MM.1S (cell line): ENCODE measurements at regions not wholly inside any gene's neighbourhood (a gene's known extent, or its start where the extent isn't known, plus 50 kb on each side); places are given as distances from the start of the nearest gene placed in this dataset.

Source experiments
- DNase-seq: peaks from one replicate; pipeline ENCODE4 v3.0.0-alpha.2; 2015
- H2AFZ ChIP-seq: fragments of 300-600 bp; sonication (generic); 2 replicates; pipeline ENCODE4 v1.6.0; 2016; ENCODE audit warnings: antibody characterized with exemption, low read length
- H3F3A ChIP-seq: fragments of 300-600 bp; sonication (generic); 2 replicates; pipeline ENCODE4 v1.6.1; 2016; ENCODE audit warnings: mild to moderate bottlenecking, antibody characterized with exemption, low read length, moderate library complexity, mixed read lengths; ENCODE audit not compliant: insufficient read depth
- H3K27ac ChIP-seq: fragments of 300-600 bp; sonication (generic); 2 replicates; pipeline ENCODE4 v1.5.1; 2016; ENCODE audit warnings: mild to moderate bottlenecking, low read length
- H3K27me3 ChIP-seq: fragments of 300-600 bp; sonication (generic); replicated peaks from 2 replicates; pipeline ENCODE4 v1.6.0; 2016; ENCODE audit warnings: low read length; ENCODE audit not compliant: insufficient read depth
- H3K36me3 ChIP-seq: fragments of 300-600 bp; sonication (generic); replicated peaks from 2 replicates; pipeline ENCODE4 v1.6.1; 2016; ENCODE audit warnings: mild to moderate bottlenecking, low read length, mixed read lengths; ENCODE audit not compliant: insufficient read depth
- H3K4me1 ChIP-seq: fragments of 300-600 bp; sonication (generic); 2 replicates; pipeline ENCODE4 v1.6.1; 2016; ENCODE audit warnings: low read length, mixed read lengths
- H3K4me2 ChIP-seq: fragments of 300-600 bp; sonication (generic); 2 replicates; pipeline ENCODE4 v1.6.0; 2016; ENCODE audit warnings: low read depth, low read length
- H3K4me3 ChIP-seq: fragments of 300-600 bp; sonication (generic); 2 replicates; pipeline ENCODE4 v1.5.1; 2016; ENCODE audit warnings: low read length, mixed read lengths
- H3K79me2 ChIP-seq: fragments of 300-600 bp; sonication (generic); 2 replicates; pipeline ENCODE4 v1.6.1; 2016; ENCODE audit warnings: mixed run types, low read length, mixed read lengths
- H3K9ac ChIP-seq: fragments of 300-600 bp; sonication (generic); 2 replicates; pipeline ENCODE4 v1.6.1; 2016; ENCODE audit warnings: low read length, mixed read lengths
- H3K9me2 ChIP-seq: fragments of 300-600 bp; sonication (generic); replicated peaks from 2 replicates; pipeline ENCODE4 v1.6.1; 2016; ENCODE audit warnings: mild to moderate bottlenecking, low read length, mixed read lengths; ENCODE audit not compliant: insufficient read depth
- H3K9me3 ChIP-seq: fragments of 300-600 bp; sonication (generic); replicated peaks from 2 replicates; pipeline ENCODE4 v1.6.1; 2016; ENCODE audit warnings: mild to moderate bottlenecking, low read length, mixed read lengths; ENCODE audit not compliant: insufficient read depth
- H4K20me1 ChIP-seq: fragments of 300-600 bp; sonication (generic); 2 replicates; pipeline ENCODE4 v1.6.1; 2016; ENCODE audit warnings: mild to moderate bottlenecking, low read length, moderate library complexity, mixed read lengths; ENCODE audit not compliant: insufficient read depth
- CTCF ChIP-seq: fragments of 300-600 bp; sonication (generic); IDR thresholded peaks from 2 replicates; pipeline ENCODE4 v1.5.1; 2016; ENCODE audit warnings: antibody characterized with exemption, low read length, mixed read lengths
- EZH2 ChIP-seq: fragments of 300-600 bp; sonication (generic); optimal IDR thresholded peaks from 2 replicates; pipeline ENCODE3; 2017; ENCODE audit warnings: low read depth, mild to moderate bottlenecking, antibody characterized with exemption, low read length, mixed read lengths
- EZH2phosphoT487 ChIP-seq: fragments of 300-600 bp; sonication (generic); IDR thresholded peaks from 2 replicates; pipeline ENCODE4 v1.6.1; 2018; ENCODE audit warnings: antibody characterized with exemption, low read length

GRCh38 chr16:79862601-79863000 lies 262.1 kb upstream of the MAF start:
- H3K4me1 ChIP-seq, result no peaks in the 10 kb centered on the region
- DNase-seq, result no peak
- H3K9ac ChIP-seq, result no peak overlapping the region
- no peaks in the 10 kb centered on the region for H3K27me3 ChIP-seq
- no peaks in the 10 kb centered on the region for H3K9me2 ChIP-seq
- no peaks in the 10 kb centered on the region for H4K20me1 ChIP-seq
- H3F3A ChIP-seq, result no peaks in the 10 kb centered on the region
- H3K4me2 ChIP-seq, result no peak overlapping the region
- no peaks in the 10 kb centered on the region for H3K79me2 ChIP-seq
- no peaks in the 10 kb centered on the region for H3K36me3 ChIP-seq
- TF ChIP-seq EZH2phosphoT487 (no peak), CTCF (no peak), EZH2 (no peak)
- no peak overlapping the region for H2AFZ ChIP-seq
- H3K4me3 ChIP-seq, result no peak overlapping the region
- H3K27ac ChIP-seq, result no peak overlapping the region
- H3K9me3 ChIP-seq, result no peaks in the 10 kb centered on the region

GRCh38 chr16:79856581-79856980 lies 256.0 kb upstream of the MAF start:
- DNase-seq, result no peak

GRCh38 chr16:79850348-79850747 lies 249.8 kb upstream of the MAF start:
- TF ChIP-seq EZH2, result no peak
- no peak for TF ChIP-seq CTCF
- no peak for TF ChIP-seq EZH2phosphoT487
- no peaks in the 10 kb centered on the region for H4K20me1 ChIP-seq
- H3K4me3 ChIP-seq, result no peak overlapping the region
- H3K9me3 ChIP-seq, result no peaks in the 10 kb centered on the region
- H3K4me1 ChIP-seq, result no peaks in the 10 kb centered on the region
- H3K4me2 ChIP-seq, result no peak overlapping the region
- no peaks in the 10 kb centered on the region for H3F3A ChIP-seq
- H3K27ac ChIP-seq, result no peak overlapping the region
- no peaks in the 10 kb centered on the region for H3K36me3 ChIP-seq
- H3K9ac ChIP-seq, result no peak overlapping the region
- H3K27me3 ChIP-seq, result no peaks in the 10 kb centered on the region
- H3K79me2 ChIP-seq, result no peaks in the 10 kb centered on the region
- no peak for DNase-seq
- no peak overlapping the region for H2AFZ ChIP-seq
- no peaks in the 10 kb centered on the region for H3K9me2 ChIP-seq

More at GRCh38 chr16:79856581-79856980, 256.0 kb upstream of the MAF start:
- Histone ChIP-seq H3K9ac (no peak overlapping the region), H3F3A (no peaks in the 10 kb centered on the region), H3K36me3 (no peaks in the 10 kb centered on the region), H2AFZ (no peak overlapping the region), H4K20me1 (no peaks in the 10 kb centered on the region), H3K79me2 (no peaks in the 10 kb centered on the region), H3K4me3 (no peak overlapping the region), H3K27me3 (no peaks in the 10 kb centered on the region), H3K4me1 (no peaks in the 10 kb centered on the region), H3K9me3 (no peaks in the 10 kb centered on the region), H3K9me2 (no peaks in the 10 kb centered on the region), H3K27ac (no peak overlapping the region), H3K4me2 (no peak overlapping the region)
- TF ChIP-seq EZH2 (no peak), CTCF (no peak), EZH2phosphoT487 (no peak)
